SK-N-SH treated with all-trans-retinoic acid at 6 μM for 48 hours (cell line): ENCODE measurements at regions not wholly inside any gene's neighbourhood (a gene's known extent, or its start where the extent isn't known, plus 50 kb on each side); places are given as distances from the start of the nearest gene placed in this dataset.

ENCODE experiments used
- ATAC-seq: fragments of 200-7000 bp; cut with Tn5 transposase; 3 replicates; pipeline ENCODE4 v1.9.1; 2020; ENCODE audit warnings: mild to moderate bottlenecking, moderate library complexity
- ARNTL ChIP-seq: fragments of 450-650 bp; formaldehyde crosslinking; IDR thresholded peaks from 2 replicates; pipeline ENCODE4 v1.5.0; 2020; ENCODE audit warnings: low read depth, mild to moderate bottlenecking, moderate library complexity, borderline replicate concordance
- BACH2 ChIP-seq: fragments of 250-450 bp; sonication (Bioruptor Pico); IDR thresholded peaks from 2 replicates; pipeline ENCODE4 v1.9.0; 2021; ENCODE audit warnings: mild to moderate bottlenecking, borderline replicate concordance
- CSDC2 ChIP-seq: fragments of 250-450 bp; sonication (Bioruptor Pico); IDR thresholded peaks from 2 replicates; pipeline ENCODE4 v1.5.0; 2020; ENCODE audit warnings: mild to moderate bottlenecking, moderate library complexity
- CSRNP3 ChIP-seq: fragments of 250-450 bp; sonication (Bioruptor Pico); IDR thresholded peaks from 2 replicates; pipeline ENCODE4 v1.5.1; 2021; ENCODE audit warnings: mild to moderate bottlenecking, moderate library complexity
- ESRRG ChIP-seq: fragments of 250-450 bp; sonication (Bioruptor Pico); IDR thresholded peaks from 2 replicates; pipeline ENCODE4 v1.6.1; 2021; ENCODE audit warnings: mild to moderate bottlenecking
- GLIS3 ChIP-seq: fragments of 250-450 bp; sonication (Bioruptor Pico); IDR thresholded peaks from 2 replicates; pipeline ENCODE4 v1.5.0; 2020; ENCODE audit warnings: mild to moderate bottlenecking, moderate library complexity
- ISL1 ChIP-seq: fragments of 250-450 bp; sonication (Bioruptor Pico); IDR thresholded peaks from 2 replicates; pipeline ENCODE4 v2.1.2; 2022; ENCODE audit warnings: mild to moderate bottlenecking, moderate library complexity
- OSR1 ChIP-seq: fragments of 250-450 bp; sonication (Bioruptor Pico); IDR thresholded peaks from 2 replicates; pipeline ENCODE4 v1.8.0; 2022; ENCODE audit warnings: moderate library complexity, mild to moderate bottlenecking, inconsistent platforms
- PPARA ChIP-seq: fragments of 250-450 bp; sonication (Bioruptor Pico); IDR thresholded peaks from 2 replicates; pipeline ENCODE4 v1.5.0; 2020; ENCODE audit warnings: mild to moderate bottlenecking, borderline replicate concordance
- RARB ChIP-seq: fragments of 250-450 bp; sonication (Bioruptor Pico); IDR thresholded peaks from 2 replicates; pipeline ENCODE4 v1.8.0; 2021; ENCODE audit warnings: mild to moderate bottlenecking, moderate library complexity
- SNAI2 ChIP-seq: fragments of 250-450 bp; sonication (Bioruptor Pico); IDR thresholded peaks from 2 replicates; pipeline ENCODE4 v1.5.0; 2020; ENCODE audit warnings: mild to moderate bottlenecking, moderate library complexity
- TCF4 ChIP-seq: fragments of 250-450 bp; sonication (Bioruptor Pico); IDR thresholded peaks from 2 replicates; pipeline ENCODE4 v1.8.0; 2021; ENCODE audit warnings: mild to moderate bottlenecking, moderate library complexity, borderline replicate concordance
- TOX ChIP-seq: fragments of 250-450 bp; sonication (Bioruptor Pico); IDR thresholded peaks from 2 replicates; pipeline ENCODE4 v1.8.0; 2021; ENCODE audit warnings: mild to moderate bottlenecking, moderate library complexity, borderline replicate concordance
- ZC3H10 ChIP-seq: fragments of 250-450 bp; sonication (Bioruptor Pico); IDR thresholded peaks from 2 replicates; pipeline ENCODE4 v1.5.1; 2021; ENCODE audit warnings: mild to moderate bottlenecking, moderate library complexity
- ZFP3 ChIP-seq: fragments of 250-450 bp; sonication (Bioruptor Pico); IDR thresholded peaks from 2 replicates; pipeline ENCODE4 v1.5.0; 2020; ENCODE audit warnings: mild to moderate bottlenecking, moderate library complexity
- ZFP30 ChIP-seq: fragments of 450-650 bp; formaldehyde crosslinking; IDR thresholded peaks from 2 replicates; pipeline ENCODE4 v1.5.0; 2022; ENCODE audit warnings: mild to moderate bottlenecking, moderate library complexity
- ZNF565 ChIP-seq: fragments of 450-650 bp; formaldehyde crosslinking; conservative IDR thresholded peaks from 2 replicates; pipeline ENCODE4 v1.5.0; 2020; ENCODE audit warnings: low read depth, mild to moderate bottlenecking, moderate library complexity
- ZNF70 ChIP-seq: fragments of 450-650 bp; formaldehyde crosslinking; IDR thresholded peaks from 2 replicates; pipeline ENCODE4 v1.5.0; 2020; ENCODE audit warnings: mild to moderate bottlenecking, moderate library complexity
- ZNF8 ChIP-seq: fragments of 450-650 bp; formaldehyde crosslinking; IDR thresholded peaks from 2 replicates; pipeline ENCODE4 v1.5.0; 2020; ENCODE audit warnings: mild to moderate bottlenecking, moderate library complexity
- TF ChIP-seq, protein P1 (sequence below): fragments of 250-450 bp; sonication (Bioruptor Pico); IDR thresholded peaks from 2 replicates; pipeline ENCODE4 v1.8.0; 2020; ENCODE audit warnings: mild to moderate bottlenecking, moderate library complexity, borderline replicate concordance
- TF ChIP-seq, protein P2 (sequence below): fragments of 250-450 bp; sonication (Bioruptor Pico); IDR thresholded peaks from 2 replicates; pipeline ENCODE4 v1.5.0; 2020; ENCODE audit warnings: mild to moderate bottlenecking, moderate library complexity
- TF ChIP-seq, protein P3 (sequence below): fragments of 250-450 bp; sonication (Bioruptor Pico); IDR thresholded peaks from 2 replicates; pipeline ENCODE4 v1.5.1; 2020; ENCODE audit warnings: low read depth, mild to moderate bottlenecking, moderate library complexity
- TF ChIP-seq, protein P4 (sequence below): fragments of 250-450 bp; sonication (Bioruptor Pico); IDR thresholded peaks from 2 replicates; pipeline ENCODE4 v1.8.0; 2021; ENCODE audit warnings: low read depth, mild to moderate bottlenecking, moderate library complexity, borderline replicate concordance

- no peak for TF ChIP-seq ZNF565 (CRISPR knock-in tag)
- TF ChIP-seq ZNF8 (CRISPR knock-in tag): no peak
Measured at GRCh38 chr1:229180161-229180560, 90.8 kb upstream of the RAB4A start (continued).

GRCh38 chr1:229181419-229181818 is 89.5 kb upstream of the RAB4A start:
- no peak for ATAC-seq
- TF ChIP-seq OSR1 (CRISPR knock-in tag): no peak
- TF ChIP-seq GLIS3 (CRISPR knock-in tag): no peak
- TF ChIP-seq BACH2 (CRISPR knock-in tag): no peak
- TF ChIP-seq TCF4 (CRISPR knock-in tag): no peak
- TF ChIP-seq ZNF70: no peak
- TF ChIP-seq, protein P1, sequence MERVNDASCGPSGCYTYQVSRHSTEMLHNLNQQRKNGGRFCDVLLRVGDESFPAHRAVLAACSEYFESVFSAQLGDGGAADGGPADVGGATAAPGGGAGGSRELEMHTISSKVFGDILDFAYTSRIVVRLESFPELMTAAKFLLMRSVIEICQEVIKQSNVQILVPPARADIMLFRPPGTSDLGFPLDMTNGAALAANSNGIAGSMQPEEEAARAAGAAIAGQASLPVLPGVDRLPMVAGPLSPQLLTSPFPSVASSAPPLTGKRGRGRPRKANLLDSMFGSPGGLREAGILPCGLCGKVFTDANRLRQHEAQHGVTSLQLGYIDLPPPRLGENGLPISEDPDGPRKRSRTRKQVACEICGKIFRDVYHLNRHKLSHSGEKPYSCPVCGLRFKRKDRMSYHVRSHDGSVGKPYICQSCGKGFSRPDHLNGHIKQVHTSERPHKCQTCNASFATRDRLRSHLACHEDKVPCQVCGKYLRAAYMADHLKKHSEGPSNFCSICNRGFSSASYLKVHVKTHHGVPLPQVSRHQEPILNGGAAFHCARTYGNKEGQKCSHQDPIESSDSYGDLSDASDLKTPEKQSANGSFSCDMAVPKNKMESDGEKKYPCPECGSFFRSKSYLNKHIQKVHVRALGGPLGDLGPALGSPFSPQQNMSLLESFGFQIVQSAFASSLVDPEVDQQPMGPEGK (CRISPR knock-in tag): no peak
- no peak for TF ChIP-seq ZC3H10 (CRISPR knock-in tag)
- TF ChIP-seq SNAI2: no peak
- TF ChIP-seq ZFP30 (CRISPR knock-in tag): no peak
- TF ChIP-seq ZNF8 (CRISPR knock-in tag): no peak
- no peak for TF ChIP-seq CSDC2 (CRISPR knock-in tag)
- no peak for TF ChIP-seq ESRRG (CRISPR knock-in tag)
- no peak for TF ChIP-seq RARB (CRISPR knock-in tag)
- TF ChIP-seq ZNF565 (CRISPR knock-in tag): no peak
- TF ChIP-seq, protein P2, sequence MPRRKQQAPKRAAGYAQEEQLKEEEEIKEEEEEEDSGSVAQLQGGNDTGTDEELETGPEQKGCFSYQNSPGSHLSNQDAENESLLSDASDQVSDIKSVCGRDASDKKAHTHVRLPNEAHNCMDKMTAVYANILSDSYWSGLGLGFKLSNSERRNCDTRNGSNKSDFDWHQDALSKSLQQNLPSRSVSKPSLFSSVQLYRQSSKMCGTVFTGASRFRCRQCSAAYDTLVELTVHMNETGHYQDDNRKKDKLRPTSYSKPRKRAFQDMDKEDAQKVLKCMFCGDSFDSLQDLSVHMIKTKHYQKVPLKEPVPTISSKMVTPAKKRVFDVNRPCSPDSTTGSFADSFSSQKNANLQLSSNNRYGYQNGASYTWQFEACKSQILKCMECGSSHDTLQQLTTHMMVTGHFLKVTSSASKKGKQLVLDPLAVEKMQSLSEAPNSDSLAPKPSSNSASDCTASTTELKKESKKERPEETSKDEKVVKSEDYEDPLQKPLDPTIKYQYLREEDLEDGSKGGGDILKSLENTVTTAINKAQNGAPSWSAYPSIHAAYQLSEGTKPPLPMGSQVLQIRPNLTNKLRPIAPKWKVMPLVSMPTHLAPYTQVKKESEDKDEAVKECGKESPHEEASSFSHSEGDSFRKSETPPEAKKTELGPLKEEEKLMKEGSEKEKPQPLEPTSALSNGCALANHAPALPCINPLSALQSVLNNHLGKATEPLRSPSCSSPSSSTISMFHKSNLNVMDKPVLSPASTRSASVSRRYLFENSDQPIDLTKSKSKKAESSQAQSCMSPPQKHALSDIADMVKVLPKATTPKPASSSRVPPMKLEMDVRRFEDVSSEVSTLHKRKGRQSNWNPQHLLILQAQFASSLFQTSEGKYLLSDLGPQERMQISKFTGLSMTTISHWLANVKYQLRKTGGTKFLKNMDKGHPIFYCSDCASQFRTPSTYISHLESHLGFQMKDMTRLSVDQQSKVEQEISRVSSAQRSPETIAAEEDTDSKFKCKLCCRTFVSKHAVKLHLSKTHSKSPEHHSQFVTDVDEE (CRISPR knock-in tag): no peak

- TF ChIP-seq ZNF70 (no peak), ZNF8 (CRISPR knock-in tag) (no peak), ISL1 (no peak), ZNF565 (CRISPR knock-in tag) (no peak), CSRNP3 (CRISPR knock-in tag) (no peak), SNAI2 (no peak), ZFP30 (CRISPR knock-in tag) (no peak), ARNTL (CRISPR knock-in tag) (no peak), ZC3H10 (CRISPR knock-in tag) (no peak), PPARA (no peak), GLIS3 (CRISPR knock-in tag) (no peak), TOX (no peak), ESRRG (CRISPR knock-in tag) (no peak), BACH2 (CRISPR knock-in tag) (no peak), ZFP3 (CRISPR knock-in tag) (no peak), RARB (CRISPR knock-in tag) (no peak), CSDC2 (CRISPR knock-in tag) (no peak)
- TF ChIP-seq, protein P3, sequence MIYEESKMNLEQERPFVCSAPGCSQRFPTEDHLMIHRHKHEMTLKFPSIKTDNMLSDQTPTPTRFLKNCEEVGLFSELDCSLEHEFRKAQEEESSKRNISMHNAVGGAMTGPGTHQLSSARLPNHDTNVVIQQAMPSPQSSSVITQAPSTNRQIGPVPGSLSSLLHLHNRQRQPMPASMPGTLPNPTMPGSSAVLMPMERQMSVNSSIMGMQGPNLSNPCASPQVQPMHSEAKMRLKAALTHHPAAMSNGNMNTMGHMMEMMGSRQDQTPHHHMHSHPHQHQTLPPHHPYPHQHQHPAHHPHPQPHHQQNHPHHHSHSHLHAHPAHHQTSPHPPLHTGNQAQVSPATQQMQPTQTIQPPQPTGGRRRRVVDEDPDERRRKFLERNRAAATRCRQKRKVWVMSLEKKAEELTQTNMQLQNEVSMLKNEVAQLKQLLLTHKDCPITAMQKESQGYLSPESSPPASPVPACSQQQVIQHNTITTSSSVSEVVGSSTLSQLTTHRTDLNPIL (CRISPR knock-in tag): no peak
- TF ChIP-seq, protein P4, sequence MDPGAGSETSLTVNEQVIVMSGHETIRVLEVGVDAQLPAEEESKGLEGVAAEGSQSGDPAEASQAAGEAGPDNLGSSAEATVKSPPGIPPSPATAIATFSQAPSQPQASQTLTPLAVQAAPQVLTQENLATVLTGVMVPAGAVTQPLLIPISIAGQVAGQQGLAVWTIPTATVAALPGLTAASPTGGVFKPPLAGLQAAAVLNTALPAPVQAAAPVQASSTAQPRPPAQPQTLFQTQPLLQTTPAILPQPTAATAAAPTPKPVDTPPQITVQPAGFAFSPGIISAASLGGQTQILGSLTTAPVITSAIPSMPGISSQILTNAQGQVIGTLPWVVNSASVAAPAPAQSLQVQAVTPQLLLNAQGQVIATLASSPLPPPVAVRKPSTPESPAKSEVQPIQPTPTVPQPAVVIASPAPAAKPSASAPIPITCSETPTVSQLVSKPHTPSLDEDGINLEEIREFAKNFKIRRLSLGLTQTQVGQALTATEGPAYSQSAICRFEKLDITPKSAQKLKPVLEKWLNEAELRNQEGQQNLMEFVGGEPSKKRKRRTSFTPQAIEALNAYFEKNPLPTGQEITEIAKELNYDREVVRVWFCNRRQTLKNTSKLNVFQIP (CRISPR knock-in tag): no peak
- no peak for ATAC-seq
Measured at GRCh38 chr1:229183588-229183987, 87.3 kb upstream of the RAB4A start.
